HepG2 (cell line): ENCODE measurements at regions not wholly inside any gene's neighbourhood (a gene's known extent, or its start where the extent isn't known, plus 50 kb on each side); places are given as distances from the start of the nearest gene placed in this dataset.
A peak's percentile ranks its signal among the peaks of the same experiment; 100 is the strongest.

Source experiments
- AGO2 ChIP-seq: fragments of 200-400 bp; formaldehyde crosslinking; optimal IDR thresholded peaks from 2 replicates; pipeline ENCODE3; 2017; ENCODE audit warnings: mild to moderate bottlenecking, low read depth, low read length, moderate library complexity
- CHD2 ChIP-seq: IDR thresholded peaks from 2 replicates; pipeline ENCODE4 v1.6.1; 2011; ENCODE audit warnings: low read depth, low read length, improper control_type of control experiment
- DPF2 ChIP-seq: sonication (generic); formaldehyde crosslinking; IDR thresholded peaks from 2 replicates; pipeline ENCODE4 v1.4.0; 2020; ENCODE audit warnings: mild to moderate bottlenecking, low read depth, missing genetic modification reagents, borderline replicate concordance
- ETV5 ChIP-seq: IDR thresholded peaks from 2 replicates; pipeline ENCODE4 v1.6.1; 2018; ENCODE audit warnings: missing biosample characterization, missing genetic modification reagents, inconsistent platforms, borderline replicate concordance
- GFI1 ChIP-seq: sonication (generic); formaldehyde crosslinking; IDR thresholded peaks from 2 replicates; pipeline ENCODE4 v1.5.0; 2020; ENCODE audit warnings: missing genetic modification reagents, mild to moderate bottlenecking, borderline replicate concordance
- KDM5B ChIP-seq: sonication (generic); formaldehyde crosslinking; IDR thresholded peaks from 2 replicates; pipeline ENCODE4 v1.4.0; 2020; ENCODE audit warnings: missing genetic modification reagents, mild to moderate bottlenecking, borderline replicate concordance
- KLF11 ChIP-seq: IDR thresholded peaks from 2 replicates; pipeline ENCODE4 v1.6.1; 2016; ENCODE audit warnings: missing compliant biosample characterization
- MAF1 ChIP-seq: sonication (generic); formaldehyde crosslinking; IDR thresholded peaks from 2 replicates; pipeline ENCODE4 v1.5.0; 2020; ENCODE audit warnings: missing genetic modification reagents, borderline replicate concordance
- MTF1 ChIP-seq: sonication (generic); formaldehyde crosslinking; IDR thresholded peaks from 2 replicates; pipeline ENCODE4 v1.5.0; 2020; ENCODE audit warnings: missing genetic modification reagents
- NONO ChIP-seq, 2 experiments: fragments of 450-650 bp in 1 of 2; sonication (generic) in 1 of 2; formaldehyde crosslinking in 1 of 2; IDR thresholded peaks in 1 of 2; conservative IDR thresholded peaks in 1 of 2; 2 replicates each; pipeline versions ENCODE4 v1.6.1 to v1.8.0; 2017 to 2022; ENCODE audit warnings: mild to moderate bottlenecking in 1 of 2, missing genetic modification reagents in 1 of 2, moderate library complexity in 1 of 2
- SIN3A ChIP-seq: IDR thresholded peaks from 2 replicates; pipeline ENCODE4 v1.6.1; 2011; ENCODE audit warnings: low read depth, mild to moderate bottlenecking, control low read depth, low read length, borderline replicate concordance
- SIX1 ChIP-seq: sonication (generic); formaldehyde crosslinking; IDR thresholded peaks from 2 replicates; pipeline ENCODE4 v1.4.0; 2020; ENCODE audit warnings: missing genetic modification reagents, borderline replicate concordance
- SNAI1 ChIP-seq: sonication (generic); formaldehyde crosslinking; IDR thresholded peaks from 2 replicates; pipeline ENCODE4 v1.5.0; 2020; ENCODE audit warnings: mild to moderate bottlenecking, missing genetic modification reagents, borderline replicate concordance
- SYNCRIP ChIP-seq: fragments of 200-400 bp; formaldehyde crosslinking; IDR thresholded peaks from 2 replicates; pipeline ENCODE4 v1.6.1; 2018; ENCODE audit warnings: mild to moderate bottlenecking, low read depth, low read length; ENCODE audit not compliant: insufficient read depth
- TEAD2 ChIP-seq: sonication (generic); formaldehyde crosslinking; IDR thresholded peaks from 2 replicates; pipeline ENCODE4 v1.9.0; 2021; ENCODE audit warnings: missing genetic modification reagents
- ZIK1 ChIP-seq: sonication (generic); formaldehyde crosslinking; IDR thresholded peaks from 2 replicates; pipeline ENCODE4 v1.5.0; 2020; ENCODE audit warnings: mild to moderate bottlenecking, low read depth, missing genetic modification reagents, borderline replicate concordance
- ZNF180 ChIP-seq: sonication (generic); formaldehyde crosslinking; IDR thresholded peaks from 2 replicates; pipeline ENCODE4 v1.4.0; 2020; ENCODE audit warnings: low read depth, missing genetic modification reagents, borderline replicate concordance
- ZNF234 ChIP-seq: sonication (generic); formaldehyde crosslinking; conservative IDR thresholded peaks from 2 replicates; pipeline ENCODE4 v1.5.1; 2020; ENCODE audit warnings: mild to moderate bottlenecking, missing genetic modification reagents
- ZNF263 ChIP-seq: sonication (generic); formaldehyde crosslinking; IDR thresholded peaks from 2 replicates; pipeline ENCODE4 v1.4.0; 2020; ENCODE audit warnings: missing genetic modification reagents
- ZNF274 ChIP-seq: sonication (generic); formaldehyde crosslinking; IDR thresholded peaks from 2 replicates; pipeline ENCODE4 v1.5.1; 2020; ENCODE audit warnings: mild to moderate bottlenecking, missing genetic modification reagents
- ZNF430 ChIP-seq: sonication (generic); formaldehyde crosslinking; IDR thresholded peaks from 2 replicates; pipeline ENCODE4 v1.9.0; 2021; ENCODE audit warnings: mild to moderate bottlenecking, missing genetic modification reagents
- ZNF572 ChIP-seq: sonication (generic); formaldehyde crosslinking; IDR thresholded peaks from 2 replicates; pipeline ENCODE4 v1.5.1; 2020; ENCODE audit warnings: mild to moderate bottlenecking, missing genetic modification reagents
- ZNF580 ChIP-seq: IDR thresholded peaks from 2 replicates; pipeline ENCODE4 v1.6.1; 2016; ENCODE audit warnings: low read depth, borderline replicate concordance
- ZNF660 ChIP-seq: sonication (generic); formaldehyde crosslinking; IDR thresholded peaks from 2 replicates; pipeline ENCODE4 v1.5.1; 2020; ENCODE audit warnings: mild to moderate bottlenecking, low read depth, missing genetic modification reagents, borderline replicate concordance
- ZNF720 ChIP-seq: sonication (generic); formaldehyde crosslinking; IDR thresholded peaks from 2 replicates; pipeline ENCODE4 v1.4.0; 2020; ENCODE audit warnings: missing genetic modification reagents
- ZNF777 ChIP-seq: sonication (generic); formaldehyde crosslinking; IDR thresholded peaks from 2 replicates; pipeline ENCODE4 v1.4.0; 2020; ENCODE audit warnings: missing genetic modification reagents
- TF ChIP-seq, protein P1 (sequence below): sonication (generic); formaldehyde crosslinking; IDR thresholded peaks from 2 replicates; pipeline ENCODE4 v1.4.0; 2020; ENCODE audit warnings: missing genetic modification reagents
- TF ChIP-seq, protein P2 (sequence below): sonication (generic); formaldehyde crosslinking; IDR thresholded peaks from 2 replicates; pipeline ENCODE4 v1.5.1; 2020; ENCODE audit warnings: mild to moderate bottlenecking, moderate library complexity, missing genetic modification reagents

- TF ChIP-seq ZNF234 (no peak), SIN3A (no peak), MAF1 (CRISPR knock-in tag) (no peak), ZNF263 (CRISPR knock-in tag) (no peak), ZNF180 (CRISPR knock-in tag) (no peak), ZNF720 (no peak), KLF11 (no peak), ZNF572 (CRISPR knock-in tag) (no peak), ETV5 (CRISPR knock-in tag) (peak; percentile 78; the same call in 1 of the 2 replicates), ZNF274 (no peak), AGO2 (no peak), MTF1 (CRISPR knock-in tag) (no peak), GFI1 (CRISPR knock-in tag) (no peak), ZNF660 (CRISPR knock-in tag) (no peak), ZNF580 (peak; percentile 47; the same call in 1 of the 2 replicates), DPF2 (no peak), ZNF777 (no peak), SYNCRIP (no peak), CHD2 (no peak), TEAD2 (CRISPR knock-in tag) (no peak), KDM5B (no peak), ZNF430 (CRISPR knock-in tag) (no peak), ZIK1 (CRISPR knock-in tag) (no peak), NONO (IDR thresholded peaks at IDR 0.05) (no peak), NONO (CRISPR knock-in tag; conservative IDR thresholded peaks at IDR 0.05) (no peak), SIX1 (CRISPR knock-in tag) (no peak), SNAI1 (CRISPR knock-in tag) (no peak)
- TF ChIP-seq, protein P1, sequence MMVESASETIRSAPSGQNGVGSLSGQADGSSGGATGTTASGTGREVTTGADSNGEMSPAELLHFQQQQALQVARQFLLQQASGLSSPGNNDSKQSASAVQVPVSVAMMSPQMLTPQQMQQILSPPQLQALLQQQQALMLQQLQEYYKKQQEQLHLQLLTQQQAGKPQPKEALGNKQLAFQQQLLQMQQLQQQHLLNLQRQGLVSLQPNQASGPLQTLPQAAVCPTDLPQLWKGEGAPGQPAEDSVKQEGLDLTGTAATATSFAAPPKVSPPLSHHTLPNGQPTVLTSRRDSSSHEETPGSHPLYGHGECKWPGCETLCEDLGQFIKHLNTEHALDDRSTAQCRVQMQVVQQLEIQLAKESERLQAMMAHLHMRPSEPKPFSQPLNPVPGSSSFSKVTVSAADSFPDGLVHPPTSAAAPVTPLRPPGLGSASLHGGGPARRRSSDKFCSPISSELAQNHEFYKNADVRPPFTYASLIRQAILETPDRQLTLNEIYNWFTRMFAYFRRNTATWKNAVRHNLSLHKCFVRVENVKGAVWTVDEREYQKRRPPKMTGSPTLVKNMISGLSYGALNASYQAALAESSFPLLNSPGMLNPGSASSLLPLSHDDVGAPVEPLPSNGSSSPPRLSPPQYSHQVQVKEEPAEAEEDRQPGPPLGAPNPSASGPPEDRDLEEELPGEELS, result no peak
- TF ChIP-seq, protein P2, sequence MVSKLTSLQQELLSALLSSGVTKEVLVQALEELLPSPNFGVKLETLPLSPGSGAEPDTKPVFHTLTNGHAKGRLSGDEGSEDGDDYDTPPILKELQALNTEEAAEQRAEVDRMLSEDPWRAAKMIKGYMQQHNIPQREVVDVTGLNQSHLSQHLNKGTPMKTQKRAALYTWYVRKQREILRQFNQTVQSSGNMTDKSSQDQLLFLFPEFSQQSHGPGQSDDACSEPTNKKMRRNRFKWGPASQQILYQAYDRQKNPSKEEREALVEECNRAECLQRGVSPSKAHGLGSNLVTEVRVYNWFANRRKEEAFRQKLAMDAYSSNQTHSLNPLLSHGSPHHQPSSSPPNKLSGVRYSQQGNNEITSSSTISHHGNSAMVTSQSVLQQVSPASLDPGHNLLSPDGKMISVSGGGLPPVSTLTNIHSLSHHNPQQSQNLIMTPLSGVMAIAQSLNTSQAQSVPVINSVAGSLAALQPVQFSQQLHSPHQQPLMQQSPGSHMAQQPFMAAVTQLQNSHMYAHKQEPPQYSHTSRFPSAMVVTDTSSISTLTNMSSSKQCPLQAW (CRISPR knock-in tag), result peak; percentile 84
Observed at GRCh38 chr20:52060794-52061714, 130.5 kb downstream of the ZFP64 start (continued).
